Sigmoid colon (tissue), 3 donors: ENCODE measurements at regions not wholly inside any gene's neighbourhood (a gene's known extent, or its start where the extent isn't known, plus 50 kb on each side); places are given as distances from the start of the nearest gene placed in this dataset.

Experiments used
- POLR2A ChIP-seq, 2 donors: fragments of 450-650 bp; IDR thresholded peaks; one replicate each; pipeline ENCODE4 v1.6.1; 2016; ENCODE audit warnings: antibody characterized with exemption in 2 of 2, mild to moderate bottlenecking in 2 of 2, moderate library complexity in 2 of 2
- TF ChIP-seq, protein P1 (sequence below), 4 experiments: fragments of 450-650 bp in 3 of 4; fragments of 200-600 bp in 1 of 4; IDR thresholded peaks; one replicate each; pipeline ENCODE4 v1.5.1; 2016 to 2019; ENCODE audit warnings: antibody characterized with exemption in 4 of 4, mild to moderate bottlenecking in 3 of 4, moderate library complexity in 2 of 4

DNA sequence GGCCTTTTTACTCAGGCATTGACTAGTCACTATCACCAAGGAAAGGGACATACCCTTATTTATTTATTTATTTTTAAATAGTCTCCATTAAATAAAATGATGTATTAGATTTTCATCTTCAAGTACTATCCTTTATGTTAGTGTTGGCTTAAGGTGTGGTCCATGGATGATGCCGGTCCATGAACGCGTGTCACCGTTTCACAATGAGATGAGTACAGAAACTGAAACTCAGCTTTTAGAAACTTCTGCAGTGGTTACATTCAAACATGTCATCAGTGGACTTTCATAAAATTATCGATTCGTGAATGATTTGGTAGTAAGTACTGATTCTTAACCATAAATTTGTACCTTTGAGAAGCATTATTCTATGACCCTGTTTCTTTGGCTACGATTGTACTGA, 166.6 kb downstream of the SATB1 start:
- TF ChIP-seq, protein P1, sequence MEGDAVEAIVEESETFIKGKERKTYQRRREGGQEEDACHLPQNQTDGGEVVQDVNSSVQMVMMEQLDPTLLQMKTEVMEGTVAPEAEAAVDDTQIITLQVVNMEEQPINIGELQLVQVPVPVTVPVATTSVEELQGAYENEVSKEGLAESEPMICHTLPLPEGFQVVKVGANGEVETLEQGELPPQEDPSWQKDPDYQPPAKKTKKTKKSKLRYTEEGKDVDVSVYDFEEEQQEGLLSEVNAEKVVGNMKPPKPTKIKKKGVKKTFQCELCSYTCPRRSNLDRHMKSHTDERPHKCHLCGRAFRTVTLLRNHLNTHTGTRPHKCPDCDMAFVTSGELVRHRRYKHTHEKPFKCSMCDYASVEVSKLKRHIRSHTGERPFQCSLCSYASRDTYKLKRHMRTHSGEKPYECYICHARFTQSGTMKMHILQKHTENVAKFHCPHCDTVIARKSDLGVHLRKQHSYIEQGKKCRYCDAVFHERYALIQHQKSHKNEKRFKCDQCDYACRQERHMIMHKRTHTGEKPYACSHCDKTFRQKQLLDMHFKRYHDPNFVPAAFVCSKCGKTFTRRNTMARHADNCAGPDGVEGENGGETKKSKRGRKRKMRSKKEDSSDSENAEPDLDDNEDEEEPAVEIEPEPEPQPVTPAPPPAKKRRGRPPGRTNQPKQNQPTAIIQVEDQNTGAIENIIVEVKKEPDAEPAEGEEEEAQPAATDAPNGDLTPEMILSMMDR (IDR thresholded peaks at IDR 0.05) = no peak
- TF ChIP-seq POLR2A (IDR thresholded peaks at IDR 0.05) = no peak
